ENCODE measurements at regions not wholly inside any gene's neighbourhood (a gene's known extent, or its start where the extent isn't known, plus 50 kb on each side); places are given as distances from the start of the nearest gene placed in this dataset.
A peak's percentile ranks its signal among the peaks of the same experiment; 100 is the strongest.

- TF ChIP-seq PREB (CRISPR knock-in tag; IDR thresholded peaks at IDR 0.05) (no peak), RFXANK (CRISPR knock-in tag; IDR thresholded peaks at IDR 0.05) (no peak), ZNF281 (CRISPR knock-in tag; IDR thresholded peaks at IDR 0.05; ENCODE audit: borderline replicate concordance) (no peak; the same call in 1 of the 2 replicates), IKZF1 (IDR thresholded peaks at IDR 0.05) (no peak), KLF11 (CRISPR knock-in tag; IDR thresholded peaks at IDR 0.05) (no peak), POGK (CRISPR knock-in tag; conservative IDR thresholded peaks at IDR 0.05) (no peak), ZNF784 (CRISPR knock-in tag; IDR thresholded peaks at IDR 0.05; ENCODE audit: borderline replicate concordance) (no peak), CENPBD1 (CRISPR knock-in tag; IDR thresholded peaks at IDR 0.05; ENCODE audit: borderline replicate concordance, low read depth) (no peak), ZNF121 (CRISPR knock-in tag; IDR thresholded peaks at IDR 0.05) (no peak), BCL6 (CRISPR knock-in tag; IDR thresholded peaks at IDR 0.05) (peak; percentile 98), JUN (CRISPR knock-in tag; IDR thresholded peaks at IDR 0.05) (peak; percentile 83), ZNF264 (CRISPR knock-in tag; IDR thresholded peaks at IDR 0.05) (0 out of 2 replicates have a peak, but pooled peaks have one; percentile 54), GABPB1 (CRISPR knock-in tag; IDR thresholded peaks at IDR 0.05) (0 out of 2 replicates have a peak, but pooled peaks have one; percentile 12), ATF1 (CRISPR knock-in tag; IDR thresholded peaks at IDR 0.05) (no peak), HNRNPK (IDR thresholded peaks at IDR 0.05; ENCODE audit: low read depth, low read length, poor library complexity, severe bottlenecking) (no peak), ZNF503 (CRISPR knock-in tag; IDR thresholded peaks at IDR 0.05) (peak; percentile 86), ARNTL (CRISPR knock-in tag; IDR thresholded peaks at IDR 0.05) (0 out of 2 replicates have a peak, but pooled peaks have one; percentile 25), ZNF607 (CRISPR knock-in tag; IDR thresholded peaks at IDR 0.05; ENCODE audit: borderline replicate concordance) (peak; percentile 61; the same call in 1 of the 2 replicates), PHB2 (IDR thresholded peaks at IDR 0.05; ENCODE audit: partially characterized antibody) (no peak)
These were observed 545.6 kb upstream of the LCORL start (continued) for GRCh38 chr4:18566970-18567799.

All from HepG2 (cell line).